A549 (cell line): ENCODE measurements at regions not wholly inside any gene's neighbourhood (a gene's known extent, or its start where the extent isn't known, plus 50 kb on each side); places are given as distances from the start of the nearest gene placed in this dataset.

Source experiments
- ATAC-seq, 2 experiments: fragments of 200-7000 bp in 1 of 2; fragments of >200 bp in 1 of 2; cut with Nextera tagmentation in 1 of 2; cut with Tn5 transposase in 1 of 2; 3 replicates each; pipeline versions ENCODE4 v1.8.0 to v1.9.1; 2018 to 2020; ENCODE audit warnings: mild to moderate bottlenecking in 1 of 2, moderate library complexity in 1 of 2
- CTCF ChIA-PET: fragments of 300-600 bp; sonication (Branson Sonifier 250); formaldehyde crosslinking; extraction: SDS; loops from one replicate; lab custom pipeline; 2021; ENCODE audit warnings: antibody characterized with exemption, inconsistent platforms; lab: Yijun Ruan, JAX
- POLR2A ChIA-PET: fragments of 350-600 bp; formaldehyde crosslinking; extraction: SDS; loops from one replicate; lab custom pipeline; 2021; ENCODE audit warnings: antibody characterized with exemption, inconsistent platforms; lab: Yijun Ruan, JAX
- DNase-seq, 2 experiments: peaks; one replicate each; pipeline versions ENCODE4 v3.0.0 to v3.0.0-alpha.2; 2011 to 2016; ENCODE audit warnings: low read depth in 1 of 2, low spot score in 1 of 2
- FAIRE-seq: peaks from 2 replicates; lab custom pipeline; 2011; peaks lifted over from hg19 to GRCh38; lab: Jason Lieb, UNC
- H3K27ac ChIP-seq, 2 experiments: fragments of >200 bp; sonication (Bioruptor Twin); formaldehyde crosslinking; 3 replicates each; pipeline ENCODE4 v1.5.1; 2016 to 2017
- H3K4me1 ChIP-seq: fragments of >200 bp; sonication (Bioruptor Twin); formaldehyde crosslinking; 3 replicates; pipeline ENCODE4 v1.6.1; 2016
- H3K4me2 ChIP-seq: fragments of >200 bp; sonication (Bioruptor Twin); formaldehyde crosslinking; 3 replicates; pipeline ENCODE4 v1.6.1; 2016
- H3K4me3 ChIP-seq: fragments of >200 bp; sonication (Bioruptor Twin); formaldehyde crosslinking; 3 replicates; pipeline ENCODE4 v1.5.1; 2016
- H3K9me3 ChIP-seq: fragments of >200 bp; sonication (Bioruptor Twin); formaldehyde crosslinking; 3 replicates; pipeline ENCODE4 v1.6.1; 2016
- ATOH8 ChIP-seq: fragments of 250-450 bp; sonication (Bioruptor Pico); IDR thresholded peaks from 2 replicates; pipeline ENCODE4 v1.5.0; 2020; ENCODE audit warnings: low read depth, mild to moderate bottlenecking, moderate library complexity
- BCL3 ChIP-seq: fragments of >200 bp; sonication (Bioruptor Twin); formaldehyde crosslinking; IDR thresholded peaks from 3 replicates; pipeline ENCODE4 v1.6.1; 2016
- BHLHE40 ChIP-seq: IDR thresholded peaks from 2 replicates; pipeline ENCODE4 v1.6.1; 2012; ENCODE audit warnings: low read depth, low read length, inconsistent platforms
- CBX8 ChIP-seq: fragments of 200-600 bp; sonication (generic); IDR thresholded peaks from 2 replicates; pipeline ENCODE4 v1.6.1; 2016
- CEBPB ChIP-seq, 2 experiments: fragments of >200 bp in 1 of 2; sonication (Bioruptor Twin) in 1 of 2; formaldehyde crosslinking in 1 of 2; IDR thresholded peaks; 2 replicates each; pipeline ENCODE4 v1.6.1; 2012 to 2016
- CHD2 ChIP-seq: fragments of 150-350 bp; IDR thresholded peaks from 2 replicates; pipeline ENCODE4 v1.6.1; 2014; ENCODE audit warnings: low read length; ENCODE audit not compliant: partially characterized antibody
- ESRRA ChIP-seq: fragments of 150-350 bp; IDR thresholded peaks from 2 replicates; pipeline ENCODE4 v1.6.1; 2014; ENCODE audit warnings: mild to moderate bottlenecking, low read length, borderline replicate concordance
- FOSB ChIP-seq: fragments of 250-450 bp; sonication (Bioruptor Pico); IDR thresholded peaks from 2 replicates; pipeline ENCODE4 v1.5.0; 2020; ENCODE audit warnings: mild to moderate bottlenecking, moderate library complexity
- FOXS1 ChIP-seq: fragments of 250-450 bp; sonication (Bioruptor Pico); IDR thresholded peaks from 2 replicates; pipeline ENCODE4 v1.5.0; 2020; ENCODE audit warnings: mild to moderate bottlenecking, moderate library complexity
- GATA3 ChIP-seq: IDR thresholded peaks from 2 replicates; pipeline ENCODE4 v1.6.1; 2012; ENCODE audit warnings: borderline replicate concordance
- HES2 ChIP-seq: fragments of >200 bp; sonication (Bioruptor Twin); formaldehyde crosslinking; IDR thresholded peaks from 2 replicates; pipeline ENCODE4 v1.6.1; 2016
- HOXB5 ChIP-seq: fragments of 250-450 bp; sonication (Bioruptor Pico); IDR thresholded peaks from 2 replicates; pipeline ENCODE4 v1.5.0; 2020; ENCODE audit warnings: mild to moderate bottlenecking, moderate library complexity
- JUN ChIP-seq, 2 experiments: fragments of >200 bp; sonication (Bioruptor Twin); formaldehyde crosslinking; IDR thresholded peaks; 2 replicates in 1 of 2; 3 replicates in 1 of 2; pipeline ENCODE4 v1.6.1; 2016 to 2017
- JUNB ChIP-seq: fragments of >200 bp; sonication (Bioruptor Twin); formaldehyde crosslinking; IDR thresholded peaks from 2 replicates; pipeline ENCODE4 v1.6.1; 2016
- MAFK ChIP-seq: fragments of 450-650 bp; IDR thresholded peaks from 2 replicates; pipeline ENCODE4 v1.6.1; 2014; ENCODE audit not compliant: partially characterized antibody
- MYC ChIP-seq: IDR thresholded peaks from 2 replicates; pipeline ENCODE4 v1.6.1; 2012; ENCODE audit warnings: mild to moderate bottlenecking, inconsistent platforms, low read length, improper control_type of control experiment, borderline replicate concordance
- NR3C1 ChIP-seq: fragments of >200 bp; sonication (Bioruptor Twin); formaldehyde crosslinking; IDR thresholded peaks from 3 replicates; pipeline ENCODE4 v1.6.1; 2017
- PHF8 ChIP-seq: fragments of 200-600 bp; sonication (generic); IDR thresholded peaks from 2 replicates; pipeline ENCODE4 v1.6.1; 2016; ENCODE audit warnings: low read depth, mild to moderate bottlenecking, antibody characterized with exemption, moderate library complexity, borderline replicate concordance
- POLR2AphosphoS2 ChIP-seq: conservative IDR thresholded peaks from 2 replicates; pipeline ENCODE4 v1.6.1; 2012; ENCODE audit warnings: low read length, improper control_type of control experiment, inconsistent platforms
- RAD21 ChIP-seq, 2 experiments: fragments of >200 bp in 1 of 2; sonication (Bioruptor Twin) in 1 of 2; formaldehyde crosslinking in 1 of 2; IDR thresholded peaks in 1 of 2; conservative IDR thresholded peaks in 1 of 2; 2 replicates in 1 of 2; 3 replicates in 1 of 2; pipeline ENCODE4 v1.6.1; 2012 to 2018; ENCODE audit warnings: inconsistent platforms in 1 of 2
- SREBF2 ChIP-seq: fragments of 450-650 bp; IDR thresholded peaks from 2 replicates; pipeline ENCODE4 v1.6.1; 2014; ENCODE audit warnings: mild to moderate bottlenecking, moderate library complexity
- TFCP2L1 ChIP-seq: fragments of 250-450 bp; sonication (Bioruptor Pico); IDR thresholded peaks from 2 replicates; pipeline ENCODE4 v1.5.0; 2021; ENCODE audit warnings: mild to moderate bottlenecking
- ZC3H11A ChIP-seq: fragments of 450-650 bp; IDR thresholded peaks from 2 replicates; pipeline ENCODE4 v1.6.1; 2014; ENCODE audit warnings: antibody characterized with exemption, mild to moderate bottlenecking
- ZFP36 ChIP-seq: fragments of 450-650 bp; IDR thresholded peaks from 2 replicates; pipeline ENCODE4 v1.6.1; 2014; ENCODE audit warnings: borderline replicate concordance; ENCODE audit not compliant: partially characterized antibody
- ZNF302 ChIP-seq: fragments of 250-450 bp; sonication (Bioruptor Pico); IDR thresholded peaks from 2 replicates; pipeline ENCODE4 v1.9.0; 2021; ENCODE audit warnings: inconsistent platforms, mild to moderate bottlenecking, moderate library complexity
- ZSCAN20 ChIP-seq: fragments of 250-450 bp; sonication (Bioruptor Pico); IDR thresholded peaks from 2 replicates; pipeline ENCODE4 v1.8.0; 2022; ENCODE audit warnings: mild to moderate bottlenecking, moderate library complexity
- WGBS: methylation state at CpG from one replicate; pipeline ENCODE4 v1.1.6; 2017; ENCODE audit errors: missing lambda C conversion rate; 5-methylcytosine and 5-hydroxymethylcytosine counted together
- TF ChIP-seq, protein P1 (sequence below): IDR thresholded peaks from 2 replicates; pipeline ENCODE4 v1.6.1; 2012

- TF ChIP-seq, protein P1, sequence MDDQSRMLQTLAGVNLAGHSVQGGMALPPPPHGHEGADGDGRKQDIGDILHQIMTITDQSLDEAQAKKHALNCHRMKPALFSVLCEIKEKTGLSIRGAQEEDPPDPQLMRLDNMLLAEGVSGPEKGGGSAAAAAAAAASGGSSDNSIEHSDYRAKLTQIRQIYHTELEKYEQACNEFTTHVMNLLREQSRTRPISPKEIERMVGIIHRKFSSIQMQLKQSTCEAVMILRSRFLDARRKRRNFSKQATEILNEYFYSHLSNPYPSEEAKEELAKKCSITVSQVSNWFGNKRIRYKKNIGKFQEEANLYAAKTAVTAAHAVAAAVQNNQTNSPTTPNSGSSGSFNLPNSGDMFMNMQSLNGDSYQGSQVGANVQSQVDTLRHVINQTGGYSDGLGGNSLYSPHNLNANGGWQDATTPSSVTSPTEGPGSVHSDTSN = no peak
- TF ChIP-seq NR3C1 (no peak), JUNB (no peak)
- Histone ChIP-seq H3K9me3 (no peaks in the 10 kb centered on the region), H3K4me2 (no peak overlapping the region), H3K27ac (no peak overlapping the region), H3K4me1 (no peaks in the 10 kb centered on the region), H3K4me3 (no peak overlapping the region)
- CTCF ChIA-PET = interaction anchor here (1.4 kb wide), 1 partner anchor 135 kb away, joined by 4 read pairs; no protein-coding TSS in a partner anchor
- WGBS = 59% methylated on average over 3 of the region's 3 CpGs
- no peak for DNase-seq
- no peak for ATAC-seq
- POLR2A ChIA-PET = no interaction called here
- no peak for FAIRE-seq
These were observed 149.8 kb upstream of the PCBD1 start for GRCh38 chr10:71038091-71038633.

- no peak for TF ChIP-seq ZC3H11A
- no peak for TF ChIP-seq TFCP2L1 (CRISPR knock-in tag)
- no peak for TF ChIP-seq FOXS1 (CRISPR knock-in tag)
- TF ChIP-seq MAFK = no peak
- no peak for TF ChIP-seq CBX8
- TF ChIP-seq ESRRA = no peak
- no peak for TF ChIP-seq JUN (IDR thresholded peaks at IDR 0.05)
- TF ChIP-seq ZFP36 = no peak
- no peak for TF ChIP-seq CHD2
- no peak for TF ChIP-seq POLR2AphosphoS2
- TF ChIP-seq BCL3 = no peak
- TF ChIP-seq GATA3 = no peak
- no peak for TF ChIP-seq CEBPB (IDR thresholded peaks at IDR 0.05)
- TF ChIP-seq PHF8 = no peak
- H3K9me3 ChIP-seq = no peaks in the 10 kb centered on the region
- H3K4me2 ChIP-seq = no peak overlapping the region
- no peak for DNase-seq
- CTCF ChIA-PET = interaction anchor here (1.0 to 1.4 kb wide), 2 partner anchors 22 to 136 kb away, joined by 3 to 4 read pairs; no protein-coding TSS in a partner anchor
- POLR2A ChIA-PET = no interaction called here
- FAIRE-seq = no peak
- no peak for ATAC-seq
- no peaks in the 10 kb centered on the region for H3K4me1 ChIP-seq
- no peak overlapping the region for H3K4me3 ChIP-seq
- no peak overlapping the region for H3K27ac ChIP-seq
- WGBS = 86% methylated on average over 2 of the region's 2 CpGs
These were observed 150.6 kb upstream of the PCBD1 start for GRCh38 chr10:71038921-71039320.

DNA sequence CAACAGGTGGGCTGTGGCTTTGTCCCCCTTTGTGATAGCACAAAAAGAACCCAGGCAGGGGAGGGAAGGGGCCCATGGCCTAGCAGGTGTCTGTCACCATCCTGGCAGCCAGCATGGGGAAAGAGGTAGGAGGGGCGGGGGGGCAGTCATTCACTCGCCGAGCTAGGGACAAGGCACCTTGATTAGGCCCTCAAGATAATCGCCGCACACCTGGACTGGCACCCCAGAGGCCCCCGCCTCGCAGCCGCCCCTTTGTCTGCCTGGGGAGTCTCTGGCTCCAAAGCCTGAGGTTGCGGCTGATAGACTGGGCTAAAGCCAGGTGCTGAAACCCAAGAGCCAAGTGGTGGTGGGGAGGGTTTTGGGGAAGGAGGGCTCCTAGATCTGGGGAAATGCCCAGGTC, 151.2 kb upstream of the PCBD1 start:
- 58% methylated on average over 8 of the region's 9 CpGs for WGBS
- POLR2A ChIA-PET = no interaction called here
- Histone ChIP-seq H3K4me3 (no peak overlapping the region), H3K27ac (no peak overlapping the region), H3K9me3 (no peaks in the 10 kb centered on the region), H3K4me1 (no peaks in the 10 kb centered on the region), H3K4me2 (no peak overlapping the region)
- no peak for ATAC-seq
- TF ChIP-seq, protein P1 = no peak
- no peak for TF ChIP-seq TFCP2L1 (CRISPR knock-in tag)
- TF ChIP-seq HOXB5 = no peak
- no peak for TF ChIP-seq HES2
- no peak for TF ChIP-seq BHLHE40
- no peak for TF ChIP-seq ZSCAN20
- TF ChIP-seq NR3C1 = no peak
- TF ChIP-seq RAD21 (conservative IDR thresholded peaks at IDR 0.05 in 1 of 2, IDR thresholded peaks at IDR 0.05 in 1 of 2) = no peak
- no peak for TF ChIP-seq FOSB (CRISPR knock-in tag)
- TF ChIP-seq MYC = no peak
- TF ChIP-seq ZNF302 (CRISPR knock-in tag) = no peak
- TF ChIP-seq SREBF2 = no peak
- TF ChIP-seq ZFP36 = no peak
- no peak for TF ChIP-seq ATOH8 (CRISPR knock-in tag)
- TF ChIP-seq MAFK = no peak
- CTCF ChIA-PET = interaction anchor here (1.0 kb wide), 1 partner anchor 21 kb away, joined by 3 read pairs; no protein-coding TSS in a partner anchor
- no peak for FAIRE-seq
- no peak for DNase-seq
